ENCODE measurements at regions not wholly inside any gene's neighbourhood (a gene's known extent, or its start where the extent isn't known, plus 50 kb on each side); places are given as distances from the start of the nearest gene placed in this dataset.
A peak's percentile ranks its signal among the peaks of the same experiment; 100 is the strongest.

DNA sequence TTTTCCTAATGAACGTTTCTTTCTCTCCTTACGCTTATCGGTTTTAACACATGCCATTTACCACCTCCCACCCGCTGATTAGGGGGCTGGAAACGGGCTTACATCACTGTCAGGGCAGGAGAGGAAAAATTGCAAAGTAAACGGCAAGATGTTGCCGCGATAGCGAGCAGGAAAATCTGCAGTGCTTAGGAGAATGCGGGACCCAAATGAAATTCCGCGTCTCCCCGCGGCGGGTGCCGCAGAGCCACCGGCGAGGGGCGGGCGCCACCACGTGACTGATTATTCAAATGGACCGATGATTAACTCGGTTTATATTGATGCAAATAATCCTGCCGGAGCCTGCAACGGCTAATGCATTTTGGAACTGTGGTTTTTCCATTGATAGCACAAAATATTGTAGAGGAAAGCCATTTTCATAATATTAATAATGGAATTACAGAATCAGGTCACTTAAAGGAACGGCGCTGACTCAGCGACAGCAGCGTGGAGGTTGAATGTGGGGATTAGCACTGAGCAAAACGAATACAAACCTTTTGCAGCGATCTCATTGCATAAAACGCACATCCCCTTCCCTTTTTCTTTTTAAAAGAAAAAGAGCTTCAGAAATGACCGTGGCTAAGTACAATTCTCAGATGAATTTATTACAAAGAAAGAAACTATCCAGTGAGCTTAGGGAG lies 224.2 kb downstream of the STIM2 start:
- no peak for TF ChIP-seq POLR2A (IDR thresholded peaks at IDR 0.05)
- TF ChIP-seq, protein P1, sequence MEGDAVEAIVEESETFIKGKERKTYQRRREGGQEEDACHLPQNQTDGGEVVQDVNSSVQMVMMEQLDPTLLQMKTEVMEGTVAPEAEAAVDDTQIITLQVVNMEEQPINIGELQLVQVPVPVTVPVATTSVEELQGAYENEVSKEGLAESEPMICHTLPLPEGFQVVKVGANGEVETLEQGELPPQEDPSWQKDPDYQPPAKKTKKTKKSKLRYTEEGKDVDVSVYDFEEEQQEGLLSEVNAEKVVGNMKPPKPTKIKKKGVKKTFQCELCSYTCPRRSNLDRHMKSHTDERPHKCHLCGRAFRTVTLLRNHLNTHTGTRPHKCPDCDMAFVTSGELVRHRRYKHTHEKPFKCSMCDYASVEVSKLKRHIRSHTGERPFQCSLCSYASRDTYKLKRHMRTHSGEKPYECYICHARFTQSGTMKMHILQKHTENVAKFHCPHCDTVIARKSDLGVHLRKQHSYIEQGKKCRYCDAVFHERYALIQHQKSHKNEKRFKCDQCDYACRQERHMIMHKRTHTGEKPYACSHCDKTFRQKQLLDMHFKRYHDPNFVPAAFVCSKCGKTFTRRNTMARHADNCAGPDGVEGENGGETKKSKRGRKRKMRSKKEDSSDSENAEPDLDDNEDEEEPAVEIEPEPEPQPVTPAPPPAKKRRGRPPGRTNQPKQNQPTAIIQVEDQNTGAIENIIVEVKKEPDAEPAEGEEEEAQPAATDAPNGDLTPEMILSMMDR (IDR thresholded peaks at IDR 0.05): peak in 2 of 6 experiments; percentile 11 to 16
- TF ChIP-seq EP300 (IDR thresholded peaks at IDR 0.05): no peak
- TF ChIP-seq POLR2AphosphoS5 (IDR thresholded peaks at IDR 0.05): no peak
